Trophoblast cell (in vitro differentiated cells and primary cell): ENCODE measurements at regions not wholly inside any gene's neighbourhood (a gene's known extent, or its start where the extent isn't known, plus 50 kb on each side); places are given as distances from the start of the nearest gene placed in this dataset.

ENCODE experiments used
- DNase-seq, 2 donors: peaks; one replicate each; pipeline ENCODE4 v3.0.0-alpha.2; 2016
- H2AFZ ChIP-seq: 2 replicates; pipeline ENCODE4 v1.6.1; 2013; ENCODE audit warnings: low read length, moderate library complexity, mild to moderate bottlenecking; ENCODE audit not compliant: insufficient read depth, poor library complexity
- H2AK5ac ChIP-seq: 2 replicates; pipeline ENCODE4 v1.6.1; 2013; ENCODE audit warnings: mild to moderate bottlenecking, low read length
- H2BK120ac ChIP-seq: 2 replicates; pipeline ENCODE4 v1.6.1; 2013; ENCODE audit warnings: low read length, mild to moderate bottlenecking, moderate library complexity; ENCODE audit not compliant: insufficient read depth, poor library complexity
- H2BK12ac ChIP-seq: 2 replicates; pipeline ENCODE4 v1.6.1; 2013; ENCODE audit warnings: mild to moderate bottlenecking, low read length, moderate library complexity
- H2BK5ac ChIP-seq: 2 replicates; pipeline ENCODE4 v1.6.1; 2013; ENCODE audit warnings: low read length, low read depth, moderate library complexity, mild to moderate bottlenecking; ENCODE audit not compliant: poor library complexity
- H3K14ac ChIP-seq: 2 replicates; pipeline ENCODE4 v1.6.1; 2013; ENCODE audit warnings: mild to moderate bottlenecking, low read length
- H3K18ac ChIP-seq: 2 replicates; pipeline ENCODE4 v1.6.1; 2013; ENCODE audit warnings: mild to moderate bottlenecking, low read length
- H3K23ac ChIP-seq: 2 replicates; pipeline ENCODE4 v1.6.1; 2013; ENCODE audit warnings: low read length
- H3K27ac ChIP-seq: 2 replicates; pipeline ENCODE4 v1.5.1; 2013; ENCODE audit warnings: low read depth, mild to moderate bottlenecking, inconsistent platforms, low read length, moderate library complexity
- H3K27me3 ChIP-seq: 2 replicates; pipeline ENCODE4 v1.6.1; 2013; ENCODE audit warnings: inconsistent platforms, mild to moderate bottlenecking, low read length, moderate library complexity; ENCODE audit not compliant: insufficient read depth
- H3K36me3 ChIP-seq, 2 experiments: 1 replicate in 1 of 2; 2 replicates in 1 of 2; pipeline ENCODE4 v1.6.1; 2013; ENCODE audit warnings: low read length in 2 of 2, mild to moderate bottlenecking in 2 of 2, moderate library complexity in 1 of 2; ENCODE audit not compliant: insufficient read depth in 2 of 2, control insufficient read depth in 1 of 2
- H3K4ac ChIP-seq: 2 replicates; pipeline ENCODE4 v1.6.1; 2013; ENCODE audit warnings: low read depth, mild to moderate bottlenecking, low read length, moderate library complexity
- H3K4me1 ChIP-seq, 2 experiments: 1 replicate in 1 of 2; 2 replicates in 1 of 2; pipeline ENCODE4 v1.6.1; 2013; ENCODE audit warnings: low read length in 2 of 2, mild to moderate bottlenecking in 2 of 2, moderate library complexity in 1 of 2; ENCODE audit not compliant: insufficient read depth in 2 of 2, control insufficient read depth in 1 of 2
- H3K4me2 ChIP-seq: 2 replicates; pipeline ENCODE4 v1.6.1; 2013; ENCODE audit warnings: inconsistent platforms, mild to moderate bottlenecking, low read length, moderate library complexity
- H3K4me3 ChIP-seq: 2 replicates; pipeline ENCODE4 v1.5.1; 2013; ENCODE audit warnings: mild to moderate bottlenecking, low read depth, low read length, inconsistent platforms
- H3K79me1 ChIP-seq: one replicate; pipeline ENCODE4 v1.6.1; 2013; ENCODE audit warnings: low read length
- H3K79me2 ChIP-seq: 2 replicates; pipeline ENCODE4 v1.6.1; 2013; ENCODE audit warnings: low read length, mild to moderate bottlenecking; ENCODE audit not compliant: control insufficient read depth, insufficient read depth, poor library complexity
- H3K9ac ChIP-seq: 2 replicates; pipeline ENCODE4 v1.6.1; 2013; ENCODE audit warnings: mild to moderate bottlenecking, low read length
- H3K9me3 ChIP-seq: 2 replicates; pipeline ENCODE4 v1.6.1; 2013; ENCODE audit warnings: low read depth, mild to moderate bottlenecking, control low read depth, inconsistent platforms, low read length; ENCODE audit not compliant: insufficient read depth
- H4K12ac ChIP-seq: 2 replicates; pipeline ENCODE4 v1.6.1; 2013; ENCODE audit warnings: low read depth, mild to moderate bottlenecking, low read length, moderate library complexity
- H4K8ac ChIP-seq: 2 replicates; pipeline ENCODE4 v1.6.1; 2013; ENCODE audit warnings: low read depth, mild to moderate bottlenecking, low read length, moderate library complexity
- H4K91ac ChIP-seq: one replicate; pipeline ENCODE4 v1.6.1; 2013; ENCODE audit warnings: low read depth, mild to moderate bottlenecking, low read length, moderate library complexity
- WGBS: extraction: QIAGEN DNeasy Blood & Tissue Kit; methylation state at CpG from one replicate; pipeline ENCODE4 v1.1.7; 2013; ENCODE audit warnings: missing lambda C conversion rate; ENCODE audit not compliant: insufficient read length, insufficient coverage; ENCODE audit errors: extremely low coverage; 5-methylcytosine and 5-hydroxymethylcytosine counted together

- Histone ChIP-seq H3K9me3 (peaks cover 1% of the 10 kb centered on the region), H3K4ac (no peak overlapping the region), H2AK5ac (no peak overlapping the region), H3K4me1 (peaks cover 8 to 16% of the 10 kb centered on the region in 2 experiments), H2AFZ (no peak overlapping the region), H2BK5ac (no peak overlapping the region), H2BK120ac (no peak overlapping the region), H3K79me1 (peaks cover 2% of the 10 kb centered on the region), H3K18ac (no peak overlapping the region), H2BK12ac (no peak overlapping the region), H3K9ac (no peak overlapping the region), H3K23ac (no peak overlapping the region), H4K12ac (no peak overlapping the region), H3K27ac (no peak overlapping the region), H4K8ac (no peak overlapping the region), H3K4me3 (no peak overlapping the region), H3K27me3 (no peaks in the 10 kb centered on the region), H3K4me2 (no peak overlapping the region), H3K36me3 (no peaks in the 10 kb centered on the region), H4K91ac (no peak overlapping the region), H3K79me2 (no peaks in the 10 kb centered on the region), H3K14ac (no peak overlapping the region)
- no CpG with 5 or more reads among the region's 9 CpGs for WGBS
- DNase-seq: no peak
Measured at GRCh38 chr20:24764794-24765202, 184.3 kb upstream of the CST7 start.

DNA sequence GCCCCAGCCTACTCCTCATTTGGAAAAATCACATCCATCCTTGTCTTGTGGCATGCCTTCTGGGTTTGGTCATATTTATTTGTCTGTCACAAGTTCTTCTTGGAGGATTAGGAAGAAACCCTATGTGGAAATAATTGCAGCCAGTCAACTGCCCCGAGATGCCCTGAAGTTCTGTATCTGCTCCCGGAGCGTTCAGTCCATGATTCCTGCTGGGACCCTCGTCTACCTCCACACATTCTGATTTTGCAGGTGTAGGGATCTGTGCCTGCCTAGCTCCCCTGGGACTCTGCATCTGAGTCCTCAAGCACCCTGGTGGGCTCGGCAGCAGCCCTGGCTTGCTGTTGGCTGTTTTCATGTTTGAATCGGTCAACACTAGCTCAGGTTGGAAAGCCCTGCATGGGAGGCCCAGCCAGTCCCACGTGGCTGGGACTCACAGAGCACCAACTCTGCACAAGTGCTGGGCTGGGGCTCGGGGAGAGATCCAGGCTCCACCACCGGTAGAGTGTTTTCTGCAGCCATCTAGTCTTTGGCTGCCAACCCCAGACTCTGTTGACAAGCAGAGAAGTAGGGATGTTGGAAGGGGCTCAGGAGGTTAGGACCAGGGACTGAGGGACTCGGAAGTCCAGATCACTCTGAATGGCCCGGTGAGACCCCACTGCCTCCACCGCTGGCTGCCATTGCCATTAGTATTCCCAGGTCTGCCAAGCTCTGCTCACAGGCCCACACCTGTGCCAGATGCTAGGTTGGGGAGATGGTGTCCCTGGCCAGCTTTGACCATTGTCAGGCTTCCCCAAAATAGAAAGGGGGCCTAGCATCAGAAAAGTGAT, 183.5 kb upstream of the CST7 start:
- no peak overlapping the region for H4K8ac ChIP-seq
- no peaks in the 10 kb centered on the region for H3K79me2 ChIP-seq
- no peak for DNase-seq
- H3K9ac ChIP-seq: no peak overlapping the region
- H3K4ac ChIP-seq: no peak overlapping the region
- no peak overlapping the region for H3K4me3 ChIP-seq
- no peak overlapping the region for H3K27ac ChIP-seq
- H3K23ac ChIP-seq: no peak overlapping the region
- H3K14ac ChIP-seq: no peak overlapping the region
- H3K9me3 ChIP-seq: peaks cover under 1% of the 10 kb centered on the region
- H3K4me2 ChIP-seq: no peak overlapping the region
- no peaks in the 10 kb centered on the region for H3K27me3 ChIP-seq
- H2AK5ac ChIP-seq: no peak overlapping the region
- peaks cover 2% of the 10 kb centered on the region for H3K79me1 ChIP-seq
- no peaks in the 10 kb centered on the region for H3K36me3 ChIP-seq
- no peak overlapping the region for H2AFZ ChIP-seq
- no peak overlapping the region for H2BK120ac ChIP-seq
- H3K4me1 ChIP-seq: peaks cover 8 to 16% of the 10 kb centered on the region in 2 experiments
- H3K18ac ChIP-seq: no peak overlapping the region
- no peak overlapping the region for H4K91ac ChIP-seq
- no peak overlapping the region for H2BK5ac ChIP-seq
- no CpG with 5 or more reads among the region's 12 CpGs for WGBS
- H4K12ac ChIP-seq: no peak overlapping the region
- H2BK12ac ChIP-seq: no peak overlapping the region

DNA sequence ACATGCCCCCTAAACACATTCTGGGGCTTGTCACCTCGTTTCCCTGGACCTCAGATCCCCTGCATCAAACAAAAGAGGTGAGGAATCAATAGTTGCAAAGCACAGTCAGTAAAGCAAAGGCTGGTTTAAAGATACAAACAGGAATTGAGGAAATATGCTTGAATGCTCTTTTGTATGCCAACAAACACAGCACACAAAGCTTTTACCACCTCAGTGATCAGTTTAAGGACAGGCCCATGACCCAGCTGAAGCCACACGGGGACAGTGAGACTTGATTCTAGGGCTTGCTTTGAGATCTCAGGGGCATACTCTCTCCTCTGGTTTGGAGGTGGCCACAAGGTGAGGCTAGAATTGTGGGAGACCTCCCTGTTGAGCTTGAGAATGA, 182.9 kb upstream of the CST7 start:
- H3K4me2 ChIP-seq: no peak overlapping the region
- H3K79me1 ChIP-seq: peaks cover 2% of the 10 kb centered on the region
- H3K23ac ChIP-seq: no peak overlapping the region
- no peaks in the 10 kb centered on the region for H3K9me3 ChIP-seq
- H3K4me1 ChIP-seq: peaks cover 8 to 16% of the 10 kb centered on the region in 2 experiments
- H3K27ac ChIP-seq: no peak overlapping the region
- no peak overlapping the region for H3K18ac ChIP-seq
- no peak overlapping the region for H2AFZ ChIP-seq
- no peak overlapping the region for H3K14ac ChIP-seq
- H4K12ac ChIP-seq: no peak overlapping the region
- H2AK5ac ChIP-seq: no peak overlapping the region
- DNase-seq: no peak
- no peak overlapping the region for H3K4ac ChIP-seq
- no peaks in the 10 kb centered on the region for H3K79me2 ChIP-seq
- no peak overlapping the region for H3K9ac ChIP-seq
- H3K36me3 ChIP-seq: no peaks in the 10 kb centered on the region
- no peak overlapping the region for H4K8ac ChIP-seq
- no peak overlapping the region for H2BK5ac ChIP-seq
- H3K4me3 ChIP-seq: no peak overlapping the region
- no CpG with 5 or more reads among the region's 2 CpGs for WGBS
- H2BK120ac ChIP-seq: no peak overlapping the region
- H2BK12ac ChIP-seq: no peak overlapping the region
- H4K91ac ChIP-seq: no peak overlapping the region
- no peaks in the 10 kb centered on the region for H3K27me3 ChIP-seq

DNA sequence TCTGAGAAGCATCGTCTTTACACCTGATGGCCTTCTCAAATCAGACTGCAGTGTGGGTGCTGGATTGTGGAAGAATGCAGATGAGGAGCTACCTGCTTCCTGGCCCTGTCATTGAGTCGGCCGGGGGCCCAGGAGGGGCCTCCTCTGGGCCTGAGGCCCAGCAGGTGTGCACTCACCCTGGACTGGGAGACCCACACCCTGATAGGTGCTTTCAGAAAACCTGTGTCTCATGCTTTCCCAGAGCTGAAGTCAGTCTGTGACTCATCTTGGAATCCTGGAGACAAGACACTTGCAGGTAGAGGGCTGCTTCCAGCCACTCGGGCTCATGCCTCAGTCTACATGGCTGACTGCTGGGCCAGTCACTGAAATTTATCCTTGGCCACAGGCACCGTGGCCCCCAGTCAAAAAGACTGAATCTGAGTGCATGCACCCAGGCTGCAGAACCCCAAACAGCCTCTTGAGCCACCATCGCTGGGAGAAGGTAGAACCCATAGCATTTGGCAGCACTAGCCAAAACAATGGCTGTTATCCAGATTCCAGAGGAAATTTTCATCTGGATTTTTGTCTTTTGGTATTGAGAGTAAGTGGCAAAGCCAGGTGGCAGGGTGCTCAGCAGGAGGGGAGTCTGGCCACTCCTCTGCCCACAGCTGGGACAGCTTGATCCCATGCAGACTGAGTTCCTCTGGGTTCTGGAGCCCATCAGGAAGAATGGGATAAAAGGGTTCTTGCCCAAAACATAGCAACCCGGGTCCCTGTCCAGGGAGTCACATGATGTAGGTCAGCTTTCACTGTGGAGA, 182.0 kb upstream of the CST7 start:
- Histone ChIP-seq H3K4me3 (no peak overlapping the region), H2AK5ac (no peak overlapping the region), H2BK5ac (no peak overlapping the region), H3K18ac (no peak overlapping the region), H3K79me1 (peaks cover 2% of the 10 kb centered on the region), H3K4me2 (no peak overlapping the region), H3K36me3 (no peaks in the 10 kb centered on the region), H4K12ac (no peak overlapping the region), H2AFZ (no peak overlapping the region), H3K14ac (no peak overlapping the region), H3K4ac (no peak overlapping the region), H3K79me2 (no peaks in the 10 kb centered on the region), H3K9me3 (no peaks in the 10 kb centered on the region), H3K27me3 (no peaks in the 10 kb centered on the region), H3K9ac (no peak overlapping the region), H3K4me1 (peaks cover 13 to 21% of the 10 kb centered on the region in 2 experiments), H3K23ac (no peak overlapping the region), H4K8ac (no peak overlapping the region), H3K27ac (no peak overlapping the region), H4K91ac (no peak overlapping the region), H2BK120ac (no peak overlapping the region), H2BK12ac (no peak overlapping the region)
- DNase-seq: peak; percentile 7 to 57
- no CpG with 5 or more reads among the region's 7 CpGs for WGBS
